Dendritic cell treated with granulocyte-macrophage colony-stimulating factor and Interleukin-4, amounts not matched to agents 40 ng/mL and 50 ng/mL, for 4 days (primary cell): ENCODE measurements at regions not wholly inside any gene's neighbourhood (a gene's known extent, or its start where the extent isn't known, plus 50 kb on each side); places are given as distances from the start of the nearest gene placed in this dataset.
"Not testable (repeated sequence)": the region's sequence is repeated elsewhere in the genome, so short reads cannot be mapped to it uniquely, and the experiment has no call there.

Experiments
- H3K27ac Mint-ChIP-seq: one replicate; pipeline ENCODE4 v1.8.0; 2022; ENCODE audit warnings: mild to moderate bottlenecking, mixed read lengths
- H3K27me3 Mint-ChIP-seq: one replicate; pipeline ENCODE4 v1.8.0; 2022; ENCODE audit warnings: mild to moderate bottlenecking, mixed read lengths
- H3K36me3 Mint-ChIP-seq: one replicate; pipeline ENCODE4 v1.8.0; 2022; ENCODE audit warnings: low read depth, mixed read lengths
- H3K4me1 Mint-ChIP-seq: one replicate; pipeline ENCODE4 v1.8.0; 2022; ENCODE audit warnings: low read depth, mixed read lengths
- H3K4me3 Mint-ChIP-seq: one replicate; pipeline ENCODE4 v1.8.0; 2022; ENCODE audit warnings: mild to moderate bottlenecking, moderate library complexity, mixed read lengths
- H3K9me3 Mint-ChIP-seq: one replicate; pipeline ENCODE4 v1.8.0; 2022; ENCODE audit warnings: mixed read lengths
- intact Hi-C: fragments of 100-400 bp; cut with micrococcal nuclease; formaldehyde crosslinking; loops from one replicate; pipeline ENCODE4 v1.15.0; 2022

- intact Hi-C loops, result no loop called here
- Mint-ChIP-seq H3K4me3 (no peak overlapping the region), H3K9me3 (no peaks in the 10 kb centered on the region), H3K36me3 (no peaks in the 10 kb centered on the region), H3K27ac (no peak overlapping the region), H3K4me1 (no peaks in the 10 kb centered on the region), H3K27me3 (no peaks in the 10 kb centered on the region)
Measured at GRCh38 chrX:78603908-78604307, 55.2 kb downstream of the RTL3 start.

GRCh38 chrX:78595901-78596502 is 63.1 kb downstream of the RTL3 start:
- Mint-ChIP-seq H3K27me3 (no peaks in the 10 kb centered on the region), H3K4me3 (no peak overlapping the region), H3K36me3 (no peaks in the 10 kb centered on the region), H3K9me3 (peaks cover 11% of the 10 kb centered on the region), H3K27ac (no peak overlapping the region), H3K4me1 (no peaks in the 10 kb centered on the region)
- intact Hi-C loops, result no loop called here

- H3K9me3 Mint-ChIP-seq, result peaks cover 12% of the 10 kb centered on the region
- no peaks in the 10 kb centered on the region for H3K27me3 Mint-ChIP-seq
- no peak overlapping the region for H3K4me3 Mint-ChIP-seq
- H3K4me1 Mint-ChIP-seq, result no peaks in the 10 kb centered on the region
- H3K36me3 Mint-ChIP-seq, result no peaks in the 10 kb centered on the region
- intact Hi-C loops, result no loop called here
- no peak overlapping the region for H3K27ac Mint-ChIP-seq
Measured at GRCh38 chrX:78593701-78594100, 65.4 kb downstream of the RTL3 start.

GRCh38 chrX:78592030-78592429 is 67.1 kb downstream of the RTL3 start:
- no peaks in the 10 kb centered on the region for H3K4me1 Mint-ChIP-seq
- no peak overlapping the region for H3K4me3 Mint-ChIP-seq
- no peaks in the 10 kb centered on the region for H3K36me3 Mint-ChIP-seq
- H3K9me3 Mint-ChIP-seq, result peaks cover 12% of the 10 kb centered on the region
- no peak overlapping the region for H3K27ac Mint-ChIP-seq
- intact Hi-C loops, result no loop called here
- H3K27me3 Mint-ChIP-seq, result no peaks in the 10 kb centered on the region

GRCh38 chrX:78574306-78574705 is 84.8 kb downstream of the RTL3 start:
- Mint-ChIP-seq H3K4me1 (peaks cover 9% of the 10 kb centered on the region), H3K27ac (no peak overlapping the region), H3K27me3 (no peaks in the 10 kb centered on the region), H3K36me3 (no peaks in the 10 kb centered on the region), H3K4me3 (no peak overlapping the region), H3K9me3 (no peaks in the 10 kb centered on the region)
- intact Hi-C loops, result no loop called here

- Mint-ChIP-seq H3K4me1 (peaks cover 9% of the 10 kb centered on the region), H3K27me3 (no peaks in the 10 kb centered on the region), H3K27ac (no peak overlapping the region), H3K4me3 (no peak overlapping the region), H3K9me3 (no peaks in the 10 kb centered on the region), H3K36me3 (no peaks in the 10 kb centered on the region)
- intact Hi-C loops, result no loop called here
Measured at GRCh38 chrX:78573630-78574029, 85.5 kb downstream of the RTL3 start.

- no peaks in the 10 kb centered on the region for H3K27me3 Mint-ChIP-seq
- H3K36me3 Mint-ChIP-seq, result no peaks in the 10 kb centered on the region
- intact Hi-C loops, result no loop called here
- H3K27ac Mint-ChIP-seq, result no peak overlapping the region
- H3K9me3 Mint-ChIP-seq, result no peaks in the 10 kb centered on the region
- H3K4me3 Mint-ChIP-seq, result no peak overlapping the region
- H3K4me1 Mint-ChIP-seq, result peaks cover 9% of the 10 kb centered on the region
Measured at GRCh38 chrX:78571849-78572248, 87.3 kb downstream of the RTL3 start.

- intact Hi-C loops, result loop anchor here (2.0 to 10.0 kb wide), 5 partner anchors 153 to 889 kb away; no protein-coding TSS in a partner anchor
- Mint-ChIP-seq H3K27me3 (no peaks in the 10 kb centered on the region), H3K27ac (no peak overlapping the region), H3K36me3 (no peaks in the 10 kb centered on the region), H3K9me3 (peaks cover 2% of the 10 kb centered on the region), H3K4me1 (peaks cover 5% of the 10 kb centered on the region), H3K4me3 (no peak overlapping the region)
Measured at GRCh38 chrX:78555401-78555980, 103.6 kb downstream of the RTL3 start.

GRCh38 chrX:78552628-78553027 is 106.5 kb downstream of the RTL3 start:
- H3K36me3 Mint-ChIP-seq, H3K4me1 Mint-ChIP-seq, H3K27me3 Mint-ChIP-seq, H3K9me3 Mint-ChIP-seq, H3K27ac Mint-ChIP-seq, H3K4me3 Mint-ChIP-seq: not testable (repeated sequence)
- intact Hi-C loops, result loop anchor here (10.0 kb wide), 2 partner anchors 332 to 892 kb away; no protein-coding TSS in a partner anchor

GRCh38 chrX:78548012-78548411 is 111.1 kb downstream of the RTL3 start:
- intact Hi-C loops, result no loop called here
- Mint-ChIP-seq H3K4me1 (no peaks in the 10 kb centered on the region), H3K4me3 (no peak overlapping the region), H3K27me3 (no peaks in the 10 kb centered on the region), H3K27ac (no peak overlapping the region), H3K9me3 (peaks cover 25% of the 10 kb centered on the region), H3K36me3 (no peaks in the 10 kb centered on the region)

GRCh38 chrX:78545233-78545632 is 113.9 kb downstream of the RTL3 start:
- H3K4me1 Mint-ChIP-seq, result no peaks in the 10 kb centered on the region
- H3K36me3 Mint-ChIP-seq, result no peaks in the 10 kb centered on the region
- intact Hi-C loops, result no loop called here
- H3K9me3 Mint-ChIP-seq, result peaks cover 35% of the 10 kb centered on the region
- H3K27me3 Mint-ChIP-seq, result no peaks in the 10 kb centered on the region
- no peak overlapping the region for H3K27ac Mint-ChIP-seq
- H3K4me3 Mint-ChIP-seq, result no peak overlapping the region

- no peak overlapping the region for H3K4me3 Mint-ChIP-seq
- H3K4me1 Mint-ChIP-seq, result no peaks in the 10 kb centered on the region
- no peak overlapping the region for H3K27ac Mint-ChIP-seq
- H3K9me3 Mint-ChIP-seq, result peaks cover 35% of the 10 kb centered on the region
- H3K27me3 Mint-ChIP-seq, result no peaks in the 10 kb centered on the region
- intact Hi-C loops, result no loop called here
- H3K36me3 Mint-ChIP-seq, result no peaks in the 10 kb centered on the region
Measured at GRCh38 chrX:78543281-78543680, 115.8 kb downstream of the RTL3 start.

- intact Hi-C loops, result no loop called here
- Mint-ChIP-seq H3K36me3 (no peaks in the 10 kb centered on the region), H3K9me3 (peaks cover 32% of the 10 kb centered on the region), H3K4me3 (no peak overlapping the region), H3K4me1 (no peaks in the 10 kb centered on the region), H3K27me3 (no peaks in the 10 kb centered on the region), H3K27ac (no peak overlapping the region)
Measured at GRCh38 chrX:78540171-78540570, 119.0 kb downstream of the RTL3 start.

- Mint-ChIP-seq H3K4me1 (no peaks in the 10 kb centered on the region), H3K36me3 (no peaks in the 10 kb centered on the region), H3K27me3 (no peaks in the 10 kb centered on the region), H3K9me3 (no peaks in the 10 kb centered on the region), H3K27ac (no peak overlapping the region), H3K4me3 (no peak overlapping the region)
- intact Hi-C loops, result no loop called here
Measured at GRCh38 chrX:78534221-78534620, 124.9 kb downstream of the RTL3 start.

GRCh38 chrX:78532363-78532762 is 126.8 kb downstream of the RTL3 start:
- no peaks in the 10 kb centered on the region for H3K36me3 Mint-ChIP-seq
- no peak overlapping the region for H3K27ac Mint-ChIP-seq
- intact Hi-C loops, result no loop called here
- no peaks in the 10 kb centered on the region for H3K4me1 Mint-ChIP-seq
- H3K9me3 Mint-ChIP-seq, result no peaks in the 10 kb centered on the region
- no peak overlapping the region for H3K4me3 Mint-ChIP-seq
- H3K27me3 Mint-ChIP-seq, result no peaks in the 10 kb centered on the region
